ENCODE measurements at regions not wholly inside any gene's neighbourhood (a gene's known extent, or its start where the extent isn't known, plus 50 kb on each side); places are given as distances from the start of the nearest gene placed in this dataset.

GRCh38 chr15:61442821-61443220 lies 213.7 kb upstream of the RORA start:
- TF ChIP-seq CTCF (IDR thresholded peaks at IDR 0.05; ENCODE audit: low read length) (no peak), EZH2 (IDR thresholded peaks at IDR 0.05; ENCODE audit: borderline replicate concordance, low read length) (no peak)
